Colonic mucosa (tissue), 4 donors: ENCODE measurements at regions not wholly inside any gene's neighbourhood (a gene's known extent, or its start where the extent isn't known, plus 50 kb on each side); places are given as distances from the start of the nearest gene placed in this dataset.

Source experiments
- DNase-seq: peaks from one replicate; pipeline ENCODE4 v3.0.0-alpha.2; 2020
- H3K27ac ChIP-seq: fragments of 200-600 bp; one replicate; pipeline ENCODE4 v1.8.0; 2021
- H3K27me3 ChIP-seq: fragments of 200-600 bp; one replicate; pipeline ENCODE4 v1.8.0; 2021
- H3K36me3 ChIP-seq: fragments of 200-600 bp; one replicate; pipeline ENCODE4 v1.8.0; 2021
- H3K4me1 ChIP-seq: fragments of 200-600 bp; one replicate; pipeline ENCODE4 v1.8.0; 2021; ENCODE audit warnings: mild to moderate bottlenecking
- H3K4me3 ChIP-seq: fragments of 200-600 bp; one replicate; pipeline ENCODE4 v1.8.0; 2021
- H3K9ac ChIP-seq, 2 donors: one replicate each; pipeline ENCODE4 v1.7.0; 2013; ENCODE audit warnings: control low read depth in 2 of 2, low read depth in 2 of 2, low read length in 2 of 2
- H3K9me3 ChIP-seq: fragments of 200-600 bp; one replicate; pipeline ENCODE4 v1.8.0; 2021
- CTCF ChIP-seq: fragments of 200-600 bp; IDR thresholded peaks from one replicate; pipeline ENCODE4 v1.8.0; 2022; ENCODE audit warnings: antibody characterized with exemption, mild to moderate bottlenecking
- intact Hi-C: fragments of 100-400 bp; cut with DNase I; formaldehyde crosslinking; loops from one replicate; pipeline ENCODE4 v1.14.1; 2022
- donor health status: healthy.
- donor health status: DM: no; HTN: no; CAD: no.
- donor health status: DM: no; HTN: no; CAD: no.

GRCh38 chr21:38887062-38887686, 81.4 kb downstream of the ETS2 start:
- no peak for DNase-seq
- Histone ChIP-seq H3K27me3 (no peaks in the 10 kb centered on the region), H3K36me3 (no peaks in the 10 kb centered on the region), H3K9ac (no peak overlapping the region), H3K4me1 (no peaks in the 10 kb centered on the region), H3K4me3 (no peak overlapping the region), H3K9me3 (no peaks in the 10 kb centered on the region), H3K27ac (no peak overlapping the region)
- intact Hi-C loops = no loop called here
- no peak for TF ChIP-seq CTCF

DNA sequence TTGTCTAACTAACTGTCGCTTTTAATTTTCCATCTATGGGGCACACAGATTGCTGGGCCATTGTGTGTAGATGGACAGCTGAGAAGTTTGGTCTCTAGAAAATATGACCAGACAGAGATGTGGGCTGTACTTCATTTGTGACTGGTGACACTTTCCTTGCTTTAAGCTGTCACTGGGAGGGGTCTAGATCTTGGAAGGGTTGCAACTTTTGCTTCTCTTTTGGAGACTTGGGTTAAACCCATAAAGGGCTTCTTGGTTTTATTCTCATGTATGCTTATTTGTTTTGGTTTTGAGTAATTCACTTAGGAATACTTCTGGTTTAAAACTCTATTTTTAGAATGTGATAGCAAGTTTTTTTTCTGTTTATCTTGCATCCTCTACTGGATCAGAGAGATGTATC, 80.2 kb downstream of the ETS2 start:
- Histone ChIP-seq H3K4me1 (no peaks in the 10 kb centered on the region), H3K36me3 (no peaks in the 10 kb centered on the region), H3K9me3 (no peaks in the 10 kb centered on the region), H3K27ac (no peak overlapping the region), H3K4me3 (no peak overlapping the region), H3K27me3 (no peaks in the 10 kb centered on the region), H3K9ac (no peak overlapping the region)
- no peak for DNase-seq
- intact Hi-C loops = no loop called here
- TF ChIP-seq CTCF = no peak

DNA sequence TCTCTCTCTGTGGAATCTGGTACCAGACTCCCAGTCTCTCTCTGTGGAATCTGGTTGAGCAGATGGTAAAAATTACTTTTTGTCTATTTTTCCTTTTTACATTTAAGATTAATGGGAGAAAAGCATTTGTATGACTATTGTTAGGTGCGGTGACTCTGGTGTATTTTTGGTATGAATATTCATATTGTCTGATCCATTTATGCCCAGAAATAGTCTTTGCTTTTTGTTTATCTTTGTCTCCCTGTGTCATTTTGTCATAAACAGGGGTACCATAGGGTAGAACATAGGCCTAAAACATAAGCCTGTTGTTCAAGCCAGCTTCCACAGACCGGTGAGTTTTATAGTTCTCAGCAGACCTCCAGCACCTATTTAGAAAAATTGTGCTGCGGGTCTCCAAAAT, 78.7 kb downstream of the ETS2 start:
- H3K4me1 ChIP-seq = no peaks in the 10 kb centered on the region
- H3K4me3 ChIP-seq = no peak overlapping the region
- no peaks in the 10 kb centered on the region for H3K9me3 ChIP-seq
- H3K27me3 ChIP-seq = no peaks in the 10 kb centered on the region
- DNase-seq = no peak
- no peak overlapping the region for H3K9ac ChIP-seq
- no peaks in the 10 kb centered on the region for H3K36me3 ChIP-seq
- intact Hi-C loops = no loop called here
- H3K27ac ChIP-seq = no peak overlapping the region
- TF ChIP-seq CTCF = no peak

GRCh38 chr21:38883142-38883541, 77.4 kb downstream of the ETS2 start:
- Histone ChIP-seq H3K4me3 (no peak overlapping the region), H3K9me3 (no peaks in the 10 kb centered on the region), H3K27me3 (no peaks in the 10 kb centered on the region), H3K27ac (no peak overlapping the region), H3K36me3 (no peaks in the 10 kb centered on the region), H3K4me1 (no peaks in the 10 kb centered on the region), H3K9ac (no peak overlapping the region)
- no peak for TF ChIP-seq CTCF
- no peak for DNase-seq
- intact Hi-C loops = no loop called here

GRCh38 chr21:38881131-38881530, 75.4 kb downstream of the ETS2 start:
- H3K9me3 ChIP-seq = no peaks in the 10 kb centered on the region
- H3K27ac ChIP-seq = no peak overlapping the region
- no peaks in the 10 kb centered on the region for H3K36me3 ChIP-seq
- no peak for TF ChIP-seq CTCF
- intact Hi-C loops = no loop called here
- H3K9ac ChIP-seq = no peak overlapping the region
- H3K27me3 ChIP-seq = no peaks in the 10 kb centered on the region
- no peaks in the 10 kb centered on the region for H3K4me1 ChIP-seq
- no peak overlapping the region for H3K4me3 ChIP-seq
- no peak for DNase-seq
